ENCODE measurements at regions not wholly inside any gene's neighbourhood (a gene's known extent, or its start where the extent isn't known, plus 50 kb on each side); places are given as distances from the start of the nearest gene placed in this dataset.

GRCh38 chr13:81846771-81847170 lies 1505.8 kb upstream of the SPRY2 start:
- TF ChIP-seq POLR2AphosphoS5 (IDR thresholded peaks at IDR 0.05) (no peak), POLR2A (IDR thresholded peaks at IDR 0.05) (no peak)
- TF ChIP-seq, protein P1, sequence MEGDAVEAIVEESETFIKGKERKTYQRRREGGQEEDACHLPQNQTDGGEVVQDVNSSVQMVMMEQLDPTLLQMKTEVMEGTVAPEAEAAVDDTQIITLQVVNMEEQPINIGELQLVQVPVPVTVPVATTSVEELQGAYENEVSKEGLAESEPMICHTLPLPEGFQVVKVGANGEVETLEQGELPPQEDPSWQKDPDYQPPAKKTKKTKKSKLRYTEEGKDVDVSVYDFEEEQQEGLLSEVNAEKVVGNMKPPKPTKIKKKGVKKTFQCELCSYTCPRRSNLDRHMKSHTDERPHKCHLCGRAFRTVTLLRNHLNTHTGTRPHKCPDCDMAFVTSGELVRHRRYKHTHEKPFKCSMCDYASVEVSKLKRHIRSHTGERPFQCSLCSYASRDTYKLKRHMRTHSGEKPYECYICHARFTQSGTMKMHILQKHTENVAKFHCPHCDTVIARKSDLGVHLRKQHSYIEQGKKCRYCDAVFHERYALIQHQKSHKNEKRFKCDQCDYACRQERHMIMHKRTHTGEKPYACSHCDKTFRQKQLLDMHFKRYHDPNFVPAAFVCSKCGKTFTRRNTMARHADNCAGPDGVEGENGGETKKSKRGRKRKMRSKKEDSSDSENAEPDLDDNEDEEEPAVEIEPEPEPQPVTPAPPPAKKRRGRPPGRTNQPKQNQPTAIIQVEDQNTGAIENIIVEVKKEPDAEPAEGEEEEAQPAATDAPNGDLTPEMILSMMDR (IDR thresholded peaks at IDR 0.05), result no peak

Measured in gastroesophageal sphincter (tissue), 3 donors.